ENCODE measurements at regions not wholly inside any gene's neighbourhood (a gene's known extent, or its start where the extent isn't known, plus 50 kb on each side); places are given as distances from the start of the nearest gene placed in this dataset.
"Not testable (repeated sequence)": the region's sequence is repeated elsewhere in the genome, so short reads cannot be mapped to it uniquely, and the experiment has no call there.

- no peaks in the 10 kb centered on the region for H3K36me3 ChIP-seq (ENCODE audit: control insufficient read depth, insufficient read depth, low read length)
- H3K27me3 ChIP-seq (ENCODE audit: control insufficient read depth, insufficient read depth, low read length): no peaks in the 10 kb centered on the region; the same call in 1 of the 2 replicates
- no peak overlapping the region for H3K4me3 ChIP-seq (ENCODE audit: low read depth, low read length)
- H3K27ac ChIP-seq (ENCODE audit: low read depth, low read length): no peak overlapping the region
- 0 out of 2 replicates have a peak, but pooled peaks cover 6% of the 10 kb centered on the region for H3K4me1 ChIP-seq (ENCODE audit: control insufficient read depth, insufficient read depth, low read length)
- H3K9me3 ChIP-seq (ENCODE audit: control insufficient read depth, insufficient read depth, low read depth, low read length): 0 out of 2 replicates have a peak, but pooled peaks cover 4% of the 10 kb centered on the region
- no peak overlapping the region for H3K9ac ChIP-seq (ENCODE audit: low read length)
Observed at GRCh38 chr9:89850153-89850552, 245.3 kb downstream of the GADD45G start.

GRCh38 chr9:89850631-89851325 is 246.0 kb downstream of the GADD45G start:
- Histone ChIP-seq H3K4me1 (ENCODE audit: control insufficient read depth, insufficient read depth, low read length) (0 out of 2 replicates have a peak, but pooled peaks cover 6% of the 10 kb centered on the region), H3K36me3 (ENCODE audit: control insufficient read depth, insufficient read depth, low read length) (no peaks in the 10 kb centered on the region), H3K27ac (ENCODE audit: low read depth, low read length) (no peak overlapping the region), H3K27me3 (ENCODE audit: control insufficient read depth, insufficient read depth, low read length) (no peaks in the 10 kb centered on the region), H3K9ac (ENCODE audit: low read length) (no peak overlapping the region), H3K9me3 (ENCODE audit: control insufficient read depth, insufficient read depth, low read depth, low read length) (0 out of 2 replicates have a peak, but pooled peaks cover 4% of the 10 kb centered on the region), H3K4me3 (ENCODE audit: low read depth, low read length) (no peak overlapping the region)

- no peaks in the 10 kb centered on the region for H3K27me3 ChIP-seq (ENCODE audit: control insufficient read depth, insufficient read depth, low read length)
- H3K9me3 ChIP-seq (ENCODE audit: control insufficient read depth, insufficient read depth, low read depth, low read length): peaks cover 2% of the 10 kb centered on the region; the same call in 1 of the 2 replicates
- H3K4me3 ChIP-seq (ENCODE audit: low read depth, low read length): no peak overlapping the region
- no peak overlapping the region for H3K27ac ChIP-seq (ENCODE audit: low read depth, low read length)
- H3K36me3 ChIP-seq (ENCODE audit: control insufficient read depth, insufficient read depth, low read length): no peaks in the 10 kb centered on the region
- no peak overlapping the region for H3K9ac ChIP-seq (ENCODE audit: low read length)
- H3K4me1 ChIP-seq (ENCODE audit: control insufficient read depth, insufficient read depth, low read length): 0 out of 2 replicates have a peak, but pooled peaks cover 6% of the 10 kb centered on the region
Observed at GRCh38 chr9:89853161-89853560, 248.3 kb downstream of the GADD45G start.

- Histone ChIP-seq H3K36me3 (ENCODE audit: control insufficient read depth, insufficient read depth, low read length) (no peaks in the 10 kb centered on the region), H3K9ac (ENCODE audit: low read length) (no peak overlapping the region), H3K27ac (ENCODE audit: low read depth, low read length) (no peak overlapping the region), H3K4me1 (ENCODE audit: control insufficient read depth, insufficient read depth, low read length) (0 out of 2 replicates have a peak, but pooled peaks cover 6% of the 10 kb centered on the region), H3K9me3 (ENCODE audit: control insufficient read depth, insufficient read depth, low read depth, low read length) (peaks cover 4% of the 10 kb centered on the region; the same call in 1 of the 2 replicates), H3K27me3 (ENCODE audit: control insufficient read depth, insufficient read depth, low read length) (no peaks in the 10 kb centered on the region), H3K4me3 (ENCODE audit: low read depth, low read length) (no peak overlapping the region)
Observed at GRCh38 chr9:89853931-89854330, 249.1 kb downstream of the GADD45G start.

GRCh38 chr9:89854715-89855475 is 250.1 kb downstream of the GADD45G start:
- Histone ChIP-seq H3K36me3 (ENCODE audit: control insufficient read depth, insufficient read depth, low read length) (no peaks in the 10 kb centered on the region), H3K4me3 (ENCODE audit: low read depth, low read length) (no peak overlapping the region), H3K4me1 (ENCODE audit: control insufficient read depth, insufficient read depth, low read length) (0 out of 2 replicates have a peak, but pooled peaks cover 6% of the 10 kb centered on the region), H3K27ac (ENCODE audit: low read depth, low read length) (no peak overlapping the region), H3K9me3 (ENCODE audit: control insufficient read depth, insufficient read depth, low read depth, low read length) (peaks cover 4% of the 10 kb centered on the region; the same call in 1 of the 2 replicates), H3K27me3 (ENCODE audit: control insufficient read depth, insufficient read depth, low read length) (no peaks in the 10 kb centered on the region), H3K9ac (ENCODE audit: low read length) (no peak overlapping the region)

- not testable (repeated sequence) for H3K9me3 ChIP-seq (ENCODE audit: control insufficient read depth, insufficient read depth, low read depth, low read length); H3K4me1 ChIP-seq (ENCODE audit: control insufficient read depth, insufficient read depth, low read length); H3K4me3 ChIP-seq (ENCODE audit: low read depth, low read length); H3K9ac ChIP-seq (ENCODE audit: low read length); H3K27ac ChIP-seq (ENCODE audit: low read depth, low read length); H3K36me3 ChIP-seq (ENCODE audit: control insufficient read depth, insufficient read depth, low read length); H3K27me3 ChIP-seq (ENCODE audit: control insufficient read depth, insufficient read depth, low read length)
Observed at GRCh38 chr9:89856296-89856695, 251.5 kb downstream of the GADD45G start.

- not testable (repeated sequence) for H3K4me1 ChIP-seq (ENCODE audit: control insufficient read depth, insufficient read depth, low read length); H3K4me3 ChIP-seq (ENCODE audit: low read depth, low read length); H3K36me3 ChIP-seq (ENCODE audit: control insufficient read depth, insufficient read depth, low read length); H3K27ac ChIP-seq (ENCODE audit: low read depth, low read length); H3K9me3 ChIP-seq (ENCODE audit: control insufficient read depth, insufficient read depth, low read depth, low read length); H3K27me3 ChIP-seq (ENCODE audit: control insufficient read depth, insufficient read depth, low read length); H3K9ac ChIP-seq (ENCODE audit: low read length)
Observed at GRCh38 chr9:89856950-89857349, 252.1 kb downstream of the GADD45G start.

GRCh38 chr9:89859842-89860241 is 255.0 kb downstream of the GADD45G start:
- H3K4me3 ChIP-seq (ENCODE audit: low read depth, low read length); H3K9me3 ChIP-seq (ENCODE audit: control insufficient read depth, insufficient read depth, low read depth, low read length); H3K9ac ChIP-seq (ENCODE audit: low read length); H3K27me3 ChIP-seq (ENCODE audit: control insufficient read depth, insufficient read depth, low read length); H3K36me3 ChIP-seq (ENCODE audit: control insufficient read depth, insufficient read depth, low read length); H3K4me1 ChIP-seq (ENCODE audit: control insufficient read depth, insufficient read depth, low read length); H3K27ac ChIP-seq (ENCODE audit: low read depth, low read length): not testable (repeated sequence)

GRCh38 chr9:89861371-89861770 is 256.6 kb downstream of the GADD45G start:
- H3K27me3 ChIP-seq (ENCODE audit: control insufficient read depth, insufficient read depth, low read length): not testable (repeated sequence)

GRCh38 chr9:89862316-89862715 is 257.5 kb downstream of the GADD45G start:
- peaks cover 4% of the 10 kb centered on the region; the same call in 1 of the 2 replicates for H3K9me3 ChIP-seq (ENCODE audit: control insufficient read depth, insufficient read depth, low read depth, low read length)
- no peaks in the 10 kb centered on the region for H3K27me3 ChIP-seq (ENCODE audit: control insufficient read depth, insufficient read depth, low read length)
- peaks cover 3% of the 10 kb centered on the region; the same call in 1 of the 2 replicates for H3K4me1 ChIP-seq (ENCODE audit: control insufficient read depth, insufficient read depth, low read length)
- H3K9ac ChIP-seq (ENCODE audit: low read length): no peak overlapping the region
- H3K27ac ChIP-seq (ENCODE audit: low read depth, low read length): no peak overlapping the region
- H3K4me3 ChIP-seq (ENCODE audit: low read depth, low read length): no peak overlapping the region
- no peaks in the 10 kb centered on the region for H3K36me3 ChIP-seq (ENCODE audit: control insufficient read depth, insufficient read depth, low read length)

More at GRCh38 chr9:89861371-89861770, 256.6 kb downstream of the GADD45G start:
- H3K4me3 ChIP-seq (ENCODE audit: low read depth, low read length); H3K9me3 ChIP-seq (ENCODE audit: control insufficient read depth, insufficient read depth, low read depth, low read length); H3K36me3 ChIP-seq (ENCODE audit: control insufficient read depth, insufficient read depth, low read length); H3K27ac ChIP-seq (ENCODE audit: low read depth, low read length); H3K4me1 ChIP-seq (ENCODE audit: control insufficient read depth, insufficient read depth, low read length); H3K9ac ChIP-seq (ENCODE audit: low read length): not testable (repeated sequence)

- peaks cover 2% of the 10 kb centered on the region; the same call in 1 of the 2 replicates for H3K9me3 ChIP-seq (ENCODE audit: control insufficient read depth, insufficient read depth, low read depth, low read length)
- no peaks in the 10 kb centered on the region for H3K27me3 ChIP-seq (ENCODE audit: control insufficient read depth, insufficient read depth, low read length)
- no peak overlapping the region for H3K27ac ChIP-seq (ENCODE audit: low read depth, low read length)
- H3K4me1 ChIP-seq (ENCODE audit: control insufficient read depth, insufficient read depth, low read length): peaks cover 3% of the 10 kb centered on the region; the same call in 1 of the 2 replicates
- H3K36me3 ChIP-seq (ENCODE audit: control insufficient read depth, insufficient read depth, low read length): no peaks in the 10 kb centered on the region
- no peak overlapping the region for H3K9ac ChIP-seq (ENCODE audit: low read length)
- H3K4me3 ChIP-seq (ENCODE audit: low read depth, low read length): no peak overlapping the region
Observed at GRCh38 chr9:89863141-89863540, 258.3 kb downstream of the GADD45G start.

All from HUES6 (cell line).